HEK293 (cell line): ENCODE measurements at regions not wholly inside any gene's neighbourhood (a gene's known extent, or its start where the extent isn't known, plus 50 kb on each side); places are given as distances from the start of the nearest gene placed in this dataset.

Experiments
- ZBTB1 ChIP-seq: fragments of 450-650 bp; formaldehyde crosslinking; IDR thresholded peaks from 2 replicates; pipeline ENCODE4 v1.5.1; 2016; ENCODE audit warnings: missing biosample characterization, missing genetic modification characterization
- ZFP3 ChIP-seq: fragments of 450-650 bp; formaldehyde crosslinking; IDR thresholded peaks from 2 replicates; pipeline ENCODE4 v1.5.1; 2016; ENCODE audit warnings: low read depth, missing biosample characterization, missing genetic modification characterization
- ZNF19 ChIP-seq: fragments of 450-650 bp; formaldehyde crosslinking; IDR thresholded peaks from 2 replicates; pipeline ENCODE4; 2016; ENCODE audit warnings: missing biosample characterization, missing genetic modification characterization, low read depth
- ZNF221 ChIP-seq: fragments of 450-650 bp; formaldehyde crosslinking; IDR thresholded peaks from 2 replicates; pipeline ENCODE4 v1.5.1; 2017; ENCODE audit warnings: missing biosample characterization, missing genetic modification characterization, borderline replicate concordance
- TF ChIP-seq, protein P1 (sequence below): fragments of 450-650 bp; formaldehyde crosslinking; IDR thresholded peaks from 2 replicates; pipeline ENCODE4 v1.5.1; 2016; ENCODE audit warnings: missing biosample characterization, missing genetic modification characterization
- TF ChIP-seq, protein P2 (sequence below): fragments of 450-650 bp; formaldehyde crosslinking; IDR thresholded peaks from 2 replicates; pipeline ENCODE4 v1.5.1; 2016; ENCODE audit warnings: missing biosample characterization, missing genetic modification characterization
- TF ChIP-seq, protein P3 (sequence below): fragments of 450-650 bp; formaldehyde crosslinking; IDR thresholded peaks from 2 replicates; pipeline ENCODE4; 2016; ENCODE audit warnings: missing biosample characterization, missing genetic modification characterization

DNA sequence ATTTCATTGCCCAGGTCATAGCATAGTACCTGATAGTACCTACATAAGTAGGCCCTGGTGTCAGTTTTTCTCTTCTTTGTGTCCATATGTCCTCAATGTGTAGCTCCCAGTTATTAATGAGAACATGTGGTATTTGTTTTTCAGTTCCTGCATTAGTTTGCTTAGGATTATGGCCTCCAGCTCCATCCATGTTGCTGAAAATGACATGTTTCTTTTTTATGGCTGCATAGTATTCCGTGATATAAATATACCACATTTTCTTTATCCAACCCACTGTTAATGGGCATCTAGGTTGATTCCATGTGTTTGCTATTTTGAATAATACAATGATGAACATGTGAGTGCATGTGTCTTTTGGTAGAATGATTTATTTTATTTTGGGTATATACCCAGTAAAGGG, 641.6 kb downstream of the RFPL4B start:
- TF ChIP-seq ZNF221 (tag by site-specific recombination) (no peak), ZFP3 (tag by site-specific recombination) (no peak), ZBTB1 (tag by site-specific recombination) (no peak), ZNF19 (tag by site-specific recombination) (no peak)
- TF ChIP-seq, protein P1, sequence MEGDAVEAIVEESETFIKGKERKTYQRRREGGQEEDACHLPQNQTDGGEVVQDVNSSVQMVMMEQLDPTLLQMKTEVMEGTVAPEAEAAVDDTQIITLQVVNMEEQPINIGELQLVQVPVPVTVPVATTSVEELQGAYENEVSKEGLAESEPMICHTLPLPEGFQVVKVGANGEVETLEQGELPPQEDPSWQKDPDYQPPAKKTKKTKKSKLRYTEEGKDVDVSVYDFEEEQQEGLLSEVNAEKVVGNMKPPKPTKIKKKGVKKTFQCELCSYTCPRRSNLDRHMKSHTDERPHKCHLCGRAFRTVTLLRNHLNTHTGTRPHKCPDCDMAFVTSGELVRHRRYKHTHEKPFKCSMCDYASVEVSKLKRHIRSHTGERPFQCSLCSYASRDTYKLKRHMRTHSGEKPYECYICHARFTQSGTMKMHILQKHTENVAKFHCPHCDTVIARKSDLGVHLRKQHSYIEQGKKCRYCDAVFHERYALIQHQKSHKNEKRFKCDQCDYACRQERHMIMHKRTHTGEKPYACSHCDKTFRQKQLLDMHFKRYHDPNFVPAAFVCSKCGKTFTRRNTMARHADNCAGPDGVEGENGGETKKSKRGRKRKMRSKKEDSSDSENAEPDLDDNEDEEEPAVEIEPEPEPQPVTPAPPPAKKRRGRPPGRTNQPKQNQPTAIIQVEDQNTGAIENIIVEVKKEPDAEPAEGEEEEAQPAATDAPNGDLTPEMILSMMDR (tag by site-specific recombination), result no peak
- TF ChIP-seq, protein P2, sequence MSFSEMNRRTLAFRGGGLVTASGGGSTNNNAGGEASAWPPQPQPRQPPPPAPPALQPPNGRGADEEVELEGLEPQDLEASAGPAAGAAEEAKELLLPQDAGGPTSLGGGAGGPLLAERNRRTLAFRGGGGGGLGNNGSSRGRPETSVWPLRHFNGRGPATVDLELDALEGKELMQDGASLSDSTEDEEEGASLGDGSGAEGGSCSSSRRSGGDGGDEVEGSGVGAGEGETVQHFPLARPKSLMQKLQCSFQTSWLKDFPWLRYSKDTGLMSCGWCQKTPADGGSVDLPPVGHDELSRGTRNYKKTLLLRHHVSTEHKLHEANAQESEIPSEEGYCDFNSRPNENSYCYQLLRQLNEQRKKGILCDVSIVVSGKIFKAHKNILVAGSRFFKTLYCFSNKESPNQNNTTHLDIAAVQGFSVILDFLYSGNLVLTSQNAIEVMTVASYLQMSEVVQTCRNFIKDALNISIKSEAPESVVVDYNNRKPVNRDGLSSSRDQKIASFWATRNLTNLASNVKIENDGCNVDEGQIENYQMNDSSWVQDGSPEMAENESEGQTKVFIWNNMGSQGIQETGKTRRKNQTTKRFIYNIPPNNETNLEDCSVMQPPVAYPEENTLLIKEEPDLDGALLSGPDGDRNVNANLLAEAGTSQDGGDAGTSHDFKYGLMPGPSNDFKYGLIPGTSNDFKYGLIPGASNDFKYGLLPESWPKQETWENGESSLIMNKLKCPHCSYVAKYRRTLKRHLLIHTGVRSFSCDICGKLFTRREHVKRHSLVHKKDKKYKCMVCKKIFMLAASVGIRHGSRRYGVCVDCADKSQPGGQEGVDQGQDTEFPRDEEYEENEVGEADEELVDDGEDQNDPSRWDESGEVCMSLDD, result no peak
- TF ChIP-seq, protein P3, sequence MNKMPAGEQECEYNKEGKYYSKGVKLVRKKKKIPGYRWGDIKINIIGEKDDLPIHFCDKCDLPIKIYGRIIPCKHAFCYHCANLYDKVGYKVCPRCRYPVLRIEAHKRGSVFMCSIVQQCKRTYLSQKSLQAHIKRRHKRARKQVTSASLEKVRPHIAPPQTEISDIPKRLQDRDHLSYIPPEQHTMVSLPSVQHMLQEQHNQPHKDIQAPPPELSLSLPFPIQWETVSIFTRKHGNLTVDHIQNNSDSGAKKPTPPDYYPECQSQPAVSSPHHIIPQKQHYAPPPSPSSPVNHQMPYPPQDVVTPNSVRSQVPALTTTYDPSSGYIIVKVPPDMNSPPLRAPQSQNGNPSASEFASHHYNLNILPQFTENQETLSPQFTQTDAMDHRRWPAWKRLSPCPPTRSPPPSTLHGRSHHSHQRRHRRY (tag by site-specific recombination), result no peak
